OCI-M2 (cell line): ENCODE measurements at regions not wholly inside any gene's neighbourhood (a gene's known extent, or its start where the extent isn't known, plus 50 kb on each side); places are given as distances from the start of the nearest gene placed in this dataset.

Experiments used
- DNase-seq: peaks from one replicate; lab custom pipeline; 2025; ENCODE audit not compliant: unreplicated experiment; lab: John Stamatoyannopoulos, UW

DNA sequence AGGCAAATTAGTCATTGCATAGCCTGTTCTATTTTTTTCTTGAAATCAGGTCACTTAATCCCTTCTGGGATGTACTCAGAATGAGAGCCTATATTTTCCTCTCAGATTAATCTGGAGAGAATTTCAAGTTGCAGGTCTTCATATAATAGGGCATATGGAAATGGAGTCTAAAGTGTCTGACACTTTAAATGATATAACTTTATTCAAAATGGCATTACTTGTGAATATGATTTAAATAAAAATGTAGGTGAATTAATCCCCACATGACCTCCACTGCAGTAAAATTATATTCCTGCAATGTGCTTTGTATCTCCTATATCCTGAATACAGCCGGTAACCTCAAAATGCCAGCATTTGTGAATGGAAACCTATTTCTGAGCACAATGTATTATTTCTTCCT lies 172.5 kb upstream of the BTBD3 start:
- DNase-seq = no peak

DNA sequence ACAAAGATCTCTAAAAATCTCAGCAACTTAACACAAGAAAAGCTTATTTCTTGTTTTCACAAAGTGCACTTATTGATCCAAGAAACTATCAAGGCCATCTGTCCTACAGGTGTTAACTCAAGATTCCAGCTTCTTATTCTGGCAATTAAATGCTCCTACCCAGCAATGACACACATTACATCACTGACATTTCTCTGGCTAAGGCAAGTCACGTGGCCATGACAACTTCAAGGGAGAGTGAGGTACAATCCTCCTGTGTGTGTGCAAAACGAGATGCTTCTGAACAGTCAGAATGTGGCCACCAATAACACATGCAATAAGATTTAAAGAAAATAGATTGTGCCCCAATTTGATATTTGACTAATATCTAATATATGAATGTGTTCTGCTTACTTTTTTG lies 169.3 kb upstream of the BTBD3 start:
- no peak for DNase-seq

DNA sequence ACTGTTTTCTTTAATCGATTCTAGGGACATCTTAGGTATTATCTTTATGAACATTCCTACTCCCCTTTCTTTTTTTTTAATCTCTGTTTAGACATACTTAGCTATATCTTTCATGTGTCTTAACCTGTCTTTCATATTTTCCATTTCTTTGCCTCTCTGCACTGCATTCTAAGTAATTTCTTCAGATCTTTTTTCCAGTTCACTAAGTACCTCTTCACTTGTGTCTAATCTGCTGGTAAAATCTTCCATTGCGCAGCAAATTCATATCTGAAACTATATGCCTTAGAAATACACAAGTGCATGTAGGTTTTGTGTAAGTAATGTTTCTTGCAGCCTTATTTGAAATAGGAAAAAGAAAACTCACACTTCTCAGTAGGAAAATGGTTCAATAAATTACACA lies 165.4 kb upstream of the BTBD3 start:
- DNase-seq = no peak

DNA sequence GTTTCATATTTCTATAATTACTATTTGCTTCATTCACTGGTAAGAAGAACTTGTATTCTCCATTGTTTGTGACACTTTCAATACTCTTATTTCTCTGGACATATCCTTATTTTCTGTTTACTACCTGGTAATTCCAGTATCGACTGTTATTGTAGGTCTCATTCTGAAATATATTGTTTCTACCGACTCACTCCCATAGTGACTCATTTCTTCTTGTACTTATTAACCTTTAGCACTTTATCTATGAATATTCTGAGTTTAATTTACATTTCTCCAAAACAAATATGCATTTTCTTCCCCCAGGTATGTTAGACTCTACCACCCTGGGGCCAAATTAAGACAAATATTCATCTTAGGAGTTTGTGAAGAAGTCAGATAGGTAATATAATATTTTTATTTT lies 164.5 kb upstream of the BTBD3 start:
- DNase-seq = no peak

DNA sequence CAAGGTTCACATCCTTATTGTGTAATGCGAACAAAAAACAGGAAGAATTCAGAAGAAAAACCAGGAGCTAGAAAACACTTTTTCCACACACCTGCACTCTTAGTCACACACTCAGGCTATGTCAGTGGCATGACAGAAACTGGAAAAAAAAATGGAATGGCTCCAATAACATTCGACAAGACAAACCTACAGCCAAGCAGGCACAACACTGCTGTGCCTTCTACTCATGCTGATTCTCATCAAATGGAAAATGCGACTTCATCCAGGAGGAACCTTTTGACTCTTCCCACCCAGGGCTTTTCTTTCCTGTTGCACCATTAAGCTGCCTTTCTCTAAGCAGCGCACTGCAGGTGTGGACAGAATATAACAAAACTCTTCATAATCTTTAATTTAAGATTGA lies 163.2 kb upstream of the BTBD3 start:
- DNase-seq = no peak

DNA sequence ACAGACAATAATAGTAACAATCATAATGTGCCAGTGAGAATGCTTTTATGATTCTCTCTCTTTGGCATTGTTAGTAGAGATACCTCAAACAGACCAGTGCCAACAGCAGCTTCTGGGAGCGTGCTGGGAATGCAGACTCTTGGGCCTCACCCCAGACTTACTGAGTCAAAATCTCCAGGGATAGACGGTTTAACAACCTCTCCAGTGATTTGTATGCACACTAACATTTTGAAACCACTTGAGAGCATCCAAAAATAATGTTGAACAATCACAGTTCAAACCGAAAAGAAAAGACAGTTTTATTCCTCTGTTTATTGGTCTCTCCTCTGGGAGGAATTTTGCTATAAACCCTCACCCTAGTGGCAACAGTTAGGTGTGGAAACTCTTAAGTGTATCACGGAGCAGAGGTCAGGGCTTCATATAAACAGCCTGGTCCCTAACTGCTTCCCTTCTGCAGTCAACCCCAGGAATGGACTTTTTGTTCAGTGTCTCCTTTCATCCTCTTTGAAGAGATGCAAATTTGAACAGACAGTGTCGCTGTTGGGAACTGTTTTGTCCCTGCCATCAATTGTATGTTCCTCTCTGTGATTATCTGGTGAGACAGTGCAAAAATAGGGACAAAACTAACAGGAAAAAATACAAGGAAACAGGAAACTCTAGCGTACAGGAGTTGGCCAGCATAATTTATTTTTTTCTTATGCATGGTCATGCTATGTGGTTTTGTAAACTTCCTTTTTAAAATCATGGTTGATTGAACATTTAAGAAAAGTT lies 162.4 kb upstream of the BTBD3 start:
- no peak for DNase-seq

DNA sequence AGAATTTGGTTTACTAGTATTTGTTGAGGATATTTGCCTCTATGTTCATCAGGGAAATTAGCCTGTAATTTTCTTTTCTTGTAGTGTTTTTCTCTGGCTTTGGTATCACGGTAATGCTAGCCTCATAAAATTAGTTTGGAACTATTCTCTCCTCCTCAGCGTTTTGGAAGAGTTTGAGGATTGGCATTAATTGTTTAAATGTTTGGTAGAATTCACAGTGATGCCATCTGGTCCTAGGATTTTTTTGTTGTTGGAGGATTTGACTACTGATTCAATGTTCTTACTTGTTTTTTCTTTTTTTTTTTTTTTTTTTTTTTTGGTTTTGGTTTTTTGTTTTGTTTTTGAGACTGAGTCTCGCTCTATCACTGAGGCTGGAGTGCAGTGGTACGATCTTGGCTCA lies 156.2 kb upstream of the BTBD3 start:
- DNase-seq = no peak

DNA sequence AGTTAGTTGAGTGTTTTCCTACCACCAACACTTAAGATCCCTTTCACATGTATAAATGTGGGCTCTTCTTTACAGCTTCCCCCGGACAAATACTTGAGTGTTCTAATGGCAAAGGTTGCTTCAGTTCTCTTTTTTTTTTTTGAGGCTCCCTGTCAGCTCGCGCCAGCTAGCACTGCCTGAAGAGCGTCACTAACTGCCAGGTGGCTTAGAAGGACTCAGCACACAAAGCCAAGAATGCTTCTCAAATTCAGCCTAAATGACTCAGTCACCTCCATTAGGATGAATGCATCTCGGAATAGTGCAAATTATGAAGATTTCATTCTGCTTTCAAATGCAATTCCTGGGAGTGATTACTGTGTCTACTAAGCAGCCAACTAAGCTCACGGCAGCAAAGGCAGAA lies 150.7 kb upstream of the BTBD3 start:
- DNase-seq = no peak

DNA sequence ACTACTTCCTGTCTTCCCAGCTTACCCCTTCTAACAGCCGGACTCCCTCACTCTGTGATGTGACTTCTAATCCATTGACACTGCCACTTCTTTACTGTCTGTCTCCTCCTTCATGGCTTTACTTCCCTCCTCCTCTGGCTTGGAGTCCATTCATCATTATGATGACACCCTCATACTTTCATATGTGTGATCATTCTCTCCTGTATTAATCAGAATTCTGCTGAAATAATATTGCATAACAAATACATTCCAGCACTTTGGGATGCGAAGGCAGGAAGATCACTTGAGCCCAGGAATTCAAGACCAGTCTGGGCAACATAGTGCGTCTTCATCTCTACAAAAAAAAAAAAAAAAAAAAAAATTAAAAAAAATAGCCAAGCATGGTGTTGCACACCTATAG lies 147.9 kb upstream of the BTBD3 start:
- no peak for DNase-seq

DNA sequence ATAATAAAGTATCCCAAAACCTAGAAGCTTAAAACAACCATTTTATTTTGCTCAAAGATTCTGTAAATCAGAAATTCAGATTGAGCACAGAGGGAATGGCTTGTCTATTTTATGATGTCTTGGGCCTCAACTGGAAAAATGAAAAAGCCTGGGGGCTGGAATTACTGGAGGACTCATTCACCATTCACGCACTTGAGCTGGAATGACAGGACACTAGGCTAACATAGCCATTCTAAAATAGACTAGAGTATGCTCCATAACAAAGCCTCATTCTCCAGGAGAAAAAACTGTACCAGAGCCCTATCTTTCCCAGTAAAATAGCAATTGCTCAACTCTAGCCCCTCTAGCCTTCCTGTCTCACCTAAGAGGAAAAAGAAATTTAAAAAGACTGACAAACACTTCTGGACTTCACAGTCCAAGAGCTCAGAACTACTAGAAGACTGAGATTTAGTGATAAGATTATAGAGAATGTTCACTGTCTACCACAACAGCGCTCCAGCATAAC lies 145.4 kb upstream of the BTBD3 start:
- DNase-seq = no peak

DNA sequence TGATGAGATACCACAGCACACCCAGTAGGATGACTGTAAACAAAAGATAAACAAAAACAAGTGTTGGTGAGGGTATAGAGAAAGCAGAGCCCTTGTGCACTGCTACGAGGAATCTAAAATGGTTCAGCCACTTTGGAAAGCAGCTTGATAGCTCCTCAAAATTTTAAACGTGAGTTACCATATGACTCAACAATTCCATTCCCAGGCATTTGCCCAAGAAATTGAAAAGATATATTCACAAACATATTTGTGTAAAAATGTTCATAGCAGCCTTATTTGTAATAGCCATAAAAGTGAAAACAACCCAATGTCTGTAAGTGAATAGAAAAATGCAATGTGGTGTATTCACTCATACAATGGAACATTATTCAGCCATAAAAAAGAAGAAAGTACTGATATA lies 141.0 kb upstream of the BTBD3 start:
- no peak for DNase-seq

DNA sequence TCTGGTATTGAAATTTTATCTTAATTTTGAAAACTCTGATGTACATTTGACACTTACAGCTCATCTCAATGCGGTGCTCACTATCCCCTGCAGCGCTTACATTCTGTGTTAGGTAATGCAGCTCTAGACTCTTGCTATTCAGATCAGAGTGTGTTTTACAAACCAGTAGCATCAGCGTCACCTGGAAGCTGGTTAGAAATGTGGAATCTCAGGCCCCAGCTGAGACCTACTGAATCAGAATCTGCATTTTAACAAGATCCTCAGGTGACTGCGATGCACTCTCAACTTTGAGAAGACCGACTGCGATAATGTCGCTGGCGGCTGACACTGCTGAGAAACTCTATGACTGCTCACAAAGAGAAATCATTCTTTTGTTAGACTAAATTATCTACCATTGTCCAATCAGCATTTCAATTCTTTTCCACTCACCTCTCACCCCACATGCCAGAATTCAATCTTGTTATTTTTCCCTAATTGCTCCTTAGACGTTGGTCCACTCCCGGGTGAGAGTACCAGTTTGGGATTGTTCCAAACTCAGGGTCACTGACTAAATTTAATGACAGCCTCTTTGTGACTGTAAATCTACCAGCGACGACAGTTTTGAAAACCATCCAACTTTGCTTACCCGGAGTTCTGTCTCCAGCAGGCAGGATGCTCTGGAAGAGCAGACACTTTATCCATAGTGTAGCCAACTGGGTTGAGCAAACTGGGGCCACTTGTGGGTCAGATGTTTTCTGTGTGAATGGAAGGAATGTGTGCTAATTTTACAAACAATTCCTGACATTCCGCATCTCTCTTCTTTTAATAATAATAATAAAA lies 140.1 kb upstream of the BTBD3 start:
- DNase-seq = no peak

DNA sequence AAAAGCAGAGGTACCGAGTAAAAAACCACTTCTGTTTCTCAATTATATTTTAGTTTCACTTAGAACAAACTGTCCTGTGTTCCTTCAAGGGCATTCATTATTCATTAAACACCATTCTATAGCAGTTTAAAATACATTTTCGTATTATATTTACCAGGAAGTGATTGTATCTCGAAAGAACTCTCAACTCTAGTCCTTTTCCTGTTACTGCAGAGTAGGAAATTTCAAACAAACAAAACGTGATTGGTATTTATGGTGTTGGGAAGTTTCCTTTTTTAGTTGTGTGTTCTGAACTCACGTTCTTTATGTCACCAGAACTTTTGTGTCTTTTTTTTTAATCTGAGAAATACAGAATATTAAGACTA lies 139.5 kb upstream of the BTBD3 start:
- no peak for DNase-seq

DNA sequence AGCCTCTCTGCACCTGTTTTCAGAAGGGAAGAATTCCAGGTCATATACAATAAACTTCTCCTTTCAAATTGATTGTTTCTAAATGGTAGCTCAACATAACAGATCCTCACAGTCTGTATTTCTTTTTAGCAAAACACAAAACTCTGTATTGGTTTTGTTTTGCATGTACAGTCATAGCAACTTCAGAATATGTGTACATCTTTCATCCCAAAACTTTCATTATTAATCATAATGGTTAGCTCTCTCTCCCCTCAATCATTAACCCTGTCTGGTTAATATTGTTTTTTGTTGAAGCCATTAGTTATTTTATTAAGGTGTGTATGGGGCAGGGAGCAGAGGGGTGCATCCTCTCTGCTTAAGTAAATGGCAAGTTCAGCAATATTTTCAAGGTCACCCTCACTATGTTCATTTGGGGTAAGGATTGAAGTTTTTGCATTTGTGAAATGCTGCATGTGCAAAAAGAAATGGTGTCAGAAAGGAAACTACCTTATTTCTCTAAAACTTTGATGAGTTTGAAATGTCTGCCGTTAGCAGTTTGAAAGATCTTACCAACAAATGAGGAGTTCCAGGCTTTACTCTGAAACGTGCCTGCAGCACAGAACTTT lies 136.8 kb upstream of the BTBD3 start:
- DNase-seq = no peak

DNA sequence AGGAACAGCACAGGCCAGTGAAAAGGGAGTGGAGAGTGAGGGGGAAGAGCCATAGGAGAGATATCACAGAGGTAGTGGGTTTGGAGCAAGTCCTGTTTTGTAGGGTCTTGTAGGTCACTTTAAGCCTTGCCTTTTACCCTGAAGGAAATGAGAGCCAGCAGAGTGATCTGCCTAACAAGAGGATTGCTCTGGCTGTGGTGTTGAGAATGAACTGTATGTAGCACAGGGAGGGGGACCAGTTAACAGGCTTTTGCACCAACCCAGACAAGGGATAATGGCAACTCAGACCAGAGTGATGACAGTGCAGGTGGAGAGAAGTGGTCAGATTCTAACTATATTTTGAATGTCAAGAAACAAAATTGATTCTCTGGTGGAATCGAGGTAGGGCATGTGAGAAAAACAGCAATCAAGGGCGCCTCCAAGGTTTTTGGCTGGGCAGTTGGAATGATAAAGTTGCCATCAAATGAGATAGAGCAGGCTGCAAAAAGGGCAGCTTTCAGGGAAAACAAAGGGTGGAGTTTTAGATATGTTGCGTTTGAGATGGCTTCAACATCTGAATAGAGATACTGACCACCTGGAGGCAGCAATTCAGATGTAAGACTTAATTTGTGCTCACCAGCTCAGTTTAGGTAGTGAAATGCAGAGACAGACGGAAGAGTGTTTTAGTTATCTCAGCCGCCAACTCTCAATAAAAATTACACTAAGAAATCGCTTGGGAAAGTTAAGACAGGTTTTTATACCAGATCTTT lies 134.4 kb upstream of the BTBD3 start:
- DNase-seq = no peak

DNA sequence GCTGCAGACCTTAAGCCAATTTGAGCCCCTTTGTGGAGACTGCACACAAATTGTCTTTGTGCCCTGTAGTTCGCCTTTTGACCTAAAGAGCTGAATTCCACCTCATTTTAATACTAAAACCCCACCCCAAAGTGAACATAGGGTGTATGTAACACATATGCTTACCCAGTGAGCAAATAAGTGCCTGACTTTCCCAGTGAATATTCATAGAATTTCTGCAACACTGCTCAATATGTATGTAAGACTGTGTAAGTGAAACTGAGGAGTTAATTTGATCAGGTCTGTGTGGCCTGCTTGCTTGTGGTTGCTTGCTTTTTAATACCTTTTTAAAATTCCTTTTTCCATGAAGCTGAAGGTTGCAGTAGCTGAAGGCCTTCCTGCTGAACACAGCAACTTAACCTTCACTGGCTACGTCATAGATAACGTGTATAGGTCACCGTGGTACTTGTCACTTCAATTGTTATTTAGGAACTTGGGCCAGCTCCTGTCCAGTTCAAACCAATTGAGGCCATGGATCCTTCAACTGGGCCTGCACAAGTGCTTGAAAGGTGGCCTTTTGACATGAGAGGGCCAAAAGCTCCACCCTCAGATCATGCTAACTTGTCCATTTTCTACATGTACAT lies 131.7 kb upstream of the BTBD3 start:
- no peak for DNase-seq

DNA sequence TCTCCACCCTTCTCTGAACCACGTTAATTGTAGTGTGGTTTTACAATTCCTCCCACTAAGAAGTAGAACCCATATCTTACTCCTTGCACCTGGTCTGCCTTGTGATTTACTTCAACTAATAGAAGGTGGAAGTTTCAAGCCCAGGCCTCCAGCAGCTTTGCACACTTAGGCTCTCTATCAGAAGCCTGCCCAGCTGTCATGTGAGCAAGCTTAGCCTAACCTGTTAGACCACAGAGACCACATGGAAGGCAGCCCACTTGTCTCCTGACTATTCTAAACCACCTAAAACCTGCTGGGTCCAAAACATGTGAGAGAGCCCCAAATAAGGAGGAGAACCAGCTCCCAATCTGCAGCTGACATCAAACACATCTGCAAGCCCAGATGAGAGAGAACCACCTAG lies 127.6 kb upstream of the BTBD3 start:
- no peak for DNase-seq

DNA sequence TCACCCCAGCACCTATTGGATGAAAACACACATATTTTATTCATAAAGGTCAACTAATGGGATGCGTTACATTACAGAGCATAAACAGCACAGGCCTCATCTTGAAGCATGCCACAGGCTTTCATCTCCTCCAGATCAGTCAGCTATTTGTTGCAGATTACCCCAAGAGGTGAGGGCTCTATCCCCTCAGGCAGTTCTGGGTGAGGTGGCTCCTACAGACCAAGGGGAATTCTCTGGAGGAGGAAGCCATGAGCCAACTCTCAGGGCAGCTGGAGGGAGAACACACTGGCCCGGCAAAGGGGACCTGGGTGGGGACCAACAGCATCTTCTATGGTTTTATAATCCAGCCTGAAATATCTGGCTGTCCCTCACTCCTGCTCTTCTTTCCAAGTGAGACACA lies 126.4 kb upstream of the BTBD3 start:
- DNase-seq = no peak

DNA sequence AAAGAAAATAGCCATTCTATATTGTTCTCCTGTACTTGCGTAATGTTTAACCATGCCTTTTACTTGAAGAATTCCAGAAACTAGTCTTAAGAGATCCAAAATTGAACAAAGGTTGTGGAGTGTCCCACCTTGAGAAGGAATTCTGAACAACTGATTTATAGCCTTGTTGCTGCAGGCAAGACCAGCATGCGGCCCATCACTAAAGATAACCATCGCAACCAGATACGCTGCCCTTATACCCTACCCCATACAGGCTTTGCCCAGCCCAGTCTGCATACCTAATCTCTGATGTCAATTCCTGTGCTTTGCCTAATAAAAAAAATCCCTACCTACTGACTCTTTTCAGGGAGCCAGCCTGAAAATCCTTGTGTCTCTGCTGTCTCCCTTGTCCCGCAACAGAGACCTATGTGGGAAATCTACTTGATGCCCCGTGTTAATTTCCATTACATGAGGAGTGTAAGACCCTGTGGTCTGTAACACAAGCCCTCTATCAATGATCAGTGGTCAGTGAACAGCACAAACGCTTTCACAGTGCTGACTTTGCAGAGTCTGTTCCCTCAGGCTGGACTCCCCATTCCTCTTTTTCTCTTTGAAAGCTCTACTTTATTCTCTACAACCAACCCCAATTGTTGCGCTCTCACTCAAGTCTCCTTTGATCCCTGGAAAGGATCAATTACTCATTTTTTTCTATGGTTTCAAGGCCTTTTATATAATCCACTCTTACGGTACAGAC lies 125.7 kb upstream of the BTBD3 start:
- DNase-seq = no peak

DNA sequence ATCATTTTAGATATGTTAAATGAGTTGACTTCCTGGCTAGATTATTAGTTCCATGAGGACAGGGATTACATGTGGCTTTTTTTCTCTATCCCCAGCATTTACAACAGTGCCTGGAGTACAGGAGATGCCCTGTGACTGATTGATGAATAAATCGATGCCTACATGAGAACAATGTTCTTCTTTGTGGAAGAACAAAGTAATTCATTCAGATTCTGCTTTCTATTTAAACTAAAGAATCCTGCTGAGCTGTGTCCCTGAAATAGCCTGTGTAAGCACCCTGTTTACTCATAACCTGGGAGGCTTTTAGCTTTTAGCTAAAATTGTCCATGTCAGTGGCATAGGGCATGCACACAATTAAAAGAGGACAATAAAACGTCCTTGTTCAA lies 125.1 kb upstream of the BTBD3 start:
- no peak for DNase-seq
